ENCODE measurements at regions not wholly inside any gene's neighbourhood (a gene's known extent, or its start where the extent isn't known, plus 50 kb on each side); places are given as distances from the start of the nearest gene placed in this dataset.

- TF ChIP-seq, protein P1, sequence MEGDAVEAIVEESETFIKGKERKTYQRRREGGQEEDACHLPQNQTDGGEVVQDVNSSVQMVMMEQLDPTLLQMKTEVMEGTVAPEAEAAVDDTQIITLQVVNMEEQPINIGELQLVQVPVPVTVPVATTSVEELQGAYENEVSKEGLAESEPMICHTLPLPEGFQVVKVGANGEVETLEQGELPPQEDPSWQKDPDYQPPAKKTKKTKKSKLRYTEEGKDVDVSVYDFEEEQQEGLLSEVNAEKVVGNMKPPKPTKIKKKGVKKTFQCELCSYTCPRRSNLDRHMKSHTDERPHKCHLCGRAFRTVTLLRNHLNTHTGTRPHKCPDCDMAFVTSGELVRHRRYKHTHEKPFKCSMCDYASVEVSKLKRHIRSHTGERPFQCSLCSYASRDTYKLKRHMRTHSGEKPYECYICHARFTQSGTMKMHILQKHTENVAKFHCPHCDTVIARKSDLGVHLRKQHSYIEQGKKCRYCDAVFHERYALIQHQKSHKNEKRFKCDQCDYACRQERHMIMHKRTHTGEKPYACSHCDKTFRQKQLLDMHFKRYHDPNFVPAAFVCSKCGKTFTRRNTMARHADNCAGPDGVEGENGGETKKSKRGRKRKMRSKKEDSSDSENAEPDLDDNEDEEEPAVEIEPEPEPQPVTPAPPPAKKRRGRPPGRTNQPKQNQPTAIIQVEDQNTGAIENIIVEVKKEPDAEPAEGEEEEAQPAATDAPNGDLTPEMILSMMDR (IDR thresholded peaks at IDR 0.05; ENCODE audit: extremely low read depth in 1 of 2, insufficient read depth in 1 of 2, low read depth in 1 of 2, low read length in 2 of 2): no peak
- no peak for TF ChIP-seq POLR2A (IDR thresholded peaks at IDR 0.05; ENCODE audit: low read depth, low read length)
- no peak for TF ChIP-seq EZH2 (IDR thresholded peaks at IDR 0.05; ENCODE audit: borderline replicate concordance, low read depth, low read length, severe bottlenecking)
- no peak for TF ChIP-seq FOS (IDR thresholded peaks at IDR 0.05; ENCODE audit: borderline replicate concordance, insufficient read depth, low read length)
- TF ChIP-seq JUN (IDR thresholded peaks at IDR 0.05; ENCODE audit: borderline replicate concordance, insufficient read depth, insufficient read length, low read depth): no peak
- no peak for TF ChIP-seq MAX (IDR thresholded peaks at IDR 0.05; ENCODE audit: insufficient read depth, insufficient read length)
- TF ChIP-seq POLR2AphosphoS5 (IDR thresholded peaks at IDR 0.05; ENCODE audit: insufficient read depth, low read depth, low read length): no peak
- TF ChIP-seq MYC (IDR thresholded peaks at IDR 0.05; ENCODE audit: low read depth, low read length): no peak
- TF ChIP-seq GATA2 (IDR thresholded peaks at IDR 0.05; ENCODE audit: insufficient read depth, insufficient read length, low read depth, low read length): no peak
Measured at GRCh38 chr10:129280155-129280502, 186.9 kb upstream of the MGMT start.
